Colonic mucosa (tissue), 4 donors: ENCODE measurements at regions not wholly inside any gene's neighbourhood (a gene's known extent, or its start where the extent isn't known, plus 50 kb on each side); places are given as distances from the start of the nearest gene placed in this dataset.

Source experiments
- DNase-seq: peaks from one replicate; pipeline ENCODE4 v3.0.0-alpha.2; 2020
- H3K27ac ChIP-seq: fragments of 200-600 bp; one replicate; pipeline ENCODE4 v1.8.0; 2021
- H3K27me3 ChIP-seq: fragments of 200-600 bp; one replicate; pipeline ENCODE4 v1.8.0; 2021
- H3K36me3 ChIP-seq: fragments of 200-600 bp; one replicate; pipeline ENCODE4 v1.8.0; 2021
- H3K4me1 ChIP-seq: fragments of 200-600 bp; one replicate; pipeline ENCODE4 v1.8.0; 2021; ENCODE audit warnings: mild to moderate bottlenecking
- H3K4me3 ChIP-seq: fragments of 200-600 bp; one replicate; pipeline ENCODE4 v1.8.0; 2021
- H3K9ac ChIP-seq, 2 donors: one replicate each; pipeline ENCODE4 v1.7.0; 2013; ENCODE audit warnings: control low read depth in 2 of 2, low read depth in 2 of 2, low read length in 2 of 2
- H3K9me3 ChIP-seq: fragments of 200-600 bp; one replicate; pipeline ENCODE4 v1.8.0; 2021
- CTCF ChIP-seq: fragments of 200-600 bp; IDR thresholded peaks from one replicate; pipeline ENCODE4 v1.8.0; 2022; ENCODE audit warnings: antibody characterized with exemption, mild to moderate bottlenecking
- intact Hi-C: fragments of 100-400 bp; cut with DNase I; formaldehyde crosslinking; loops from one replicate; pipeline ENCODE4 v1.14.1; 2022
- donor health status: healthy.
- donor health status: DM: no; HTN: no; CAD: no.
- donor health status: DM: no; HTN: no; CAD: no.

GRCh38 chr4:29829067-29829466 is 891.1 kb upstream of the PCDH7 start:
- intact Hi-C loops: no loop called here
- H3K9me3 ChIP-seq: no peaks in the 10 kb centered on the region
- H3K4me3 ChIP-seq: no peak overlapping the region
- H3K36me3 ChIP-seq: no peaks in the 10 kb centered on the region
- H3K27ac ChIP-seq: no peak overlapping the region
- no peaks in the 10 kb centered on the region for H3K27me3 ChIP-seq
- no peak for DNase-seq
- TF ChIP-seq CTCF: no peak
- no peak overlapping the region for H3K9ac ChIP-seq
- no peaks in the 10 kb centered on the region for H3K4me1 ChIP-seq

- H3K9me3 ChIP-seq: no peaks in the 10 kb centered on the region
- H3K27me3 ChIP-seq: no peaks in the 10 kb centered on the region
- TF ChIP-seq CTCF: no peak
- H3K4me3 ChIP-seq: no peak overlapping the region
- no peaks in the 10 kb centered on the region for H3K4me1 ChIP-seq
- H3K27ac ChIP-seq: no peak overlapping the region
- no peak for DNase-seq
- intact Hi-C loops: no loop called here
- no peak overlapping the region for H3K9ac ChIP-seq
- H3K36me3 ChIP-seq: no peaks in the 10 kb centered on the region
These were observed 867.6 kb upstream of the PCDH7 start for GRCh38 chr4:29852537-29852936.

- no peak for TF ChIP-seq CTCF
- Histone ChIP-seq H3K9me3 (no peaks in the 10 kb centered on the region), H3K9ac (no peak overlapping the region), H3K27me3 (no peaks in the 10 kb centered on the region), H3K4me1 (no peaks in the 10 kb centered on the region), H3K27ac (no peak overlapping the region), H3K4me3 (no peak overlapping the region), H3K36me3 (no peaks in the 10 kb centered on the region)
- intact Hi-C loops: no loop called here
- no peak for DNase-seq
These were observed 866.3 kb upstream of the PCDH7 start for GRCh38 chr4:29853833-29854232.

GRCh38 chr4:29861307-29861706 is 858.9 kb upstream of the PCDH7 start:
- no peak for TF ChIP-seq CTCF
- Histone ChIP-seq H3K9me3 (no peaks in the 10 kb centered on the region), H3K27me3 (no peaks in the 10 kb centered on the region), H3K4me1 (no peaks in the 10 kb centered on the region), H3K4me3 (no peak overlapping the region), H3K9ac (no peak overlapping the region), H3K27ac (no peak overlapping the region), H3K36me3 (no peaks in the 10 kb centered on the region)
- no peak for DNase-seq
- intact Hi-C loops: no loop called here

GRCh38 chr4:29867412-29867811 is 852.8 kb upstream of the PCDH7 start:
- no peaks in the 10 kb centered on the region for H3K36me3 ChIP-seq
- H3K4me3 ChIP-seq: no peak overlapping the region
- H3K9ac ChIP-seq: no peak overlapping the region
- H3K9me3 ChIP-seq: no peaks in the 10 kb centered on the region
- no peak for TF ChIP-seq CTCF
- no peak overlapping the region for H3K27ac ChIP-seq
- no peaks in the 10 kb centered on the region for H3K27me3 ChIP-seq
- intact Hi-C loops: no loop called here
- DNase-seq: no peak
- H3K4me1 ChIP-seq: no peaks in the 10 kb centered on the region

- no peak for TF ChIP-seq CTCF
- DNase-seq: no peak
- Histone ChIP-seq H3K4me1 (no peaks in the 10 kb centered on the region), H3K27me3 (no peaks in the 10 kb centered on the region), H3K9ac (no peak overlapping the region), H3K9me3 (peaks cover 4% of the 10 kb centered on the region), H3K4me3 (no peak overlapping the region), H3K36me3 (no peaks in the 10 kb centered on the region), H3K27ac (no peak overlapping the region)
- intact Hi-C loops: no loop called here
These were observed 819.8 kb upstream of the PCDH7 start for GRCh38 chr4:29900336-29900735.
